Neuronal stem cell (in vitro differentiated cells): ENCODE measurements at regions not wholly inside any gene's neighbourhood (a gene's known extent, or its start where the extent isn't known, plus 50 kb on each side); places are given as distances from the start of the nearest gene placed in this dataset.

Experiments
- DNase-seq: peaks from one replicate; pipeline ENCODE4 v3.0.0-alpha.2; 2013; ENCODE audit warnings: low spot score
- H2AFZ ChIP-seq: one replicate; pipeline ENCODE4 v1.6.1; 2013; ENCODE audit warnings: mild to moderate bottlenecking, low read length, inconsistent platforms
- H2AK5ac ChIP-seq: 2 replicates; pipeline ENCODE4 v1.6.1; 2013; ENCODE audit warnings: low read depth, mild to moderate bottlenecking, inconsistent platforms, low read length, moderate library complexity, mixed read lengths
- H2BK120ac ChIP-seq: 2 replicates; pipeline ENCODE4 v1.6.1; 2013; ENCODE audit warnings: low read depth, mild to moderate bottlenecking, inconsistent platforms, low read length, moderate library complexity, mixed read lengths
- H2BK12ac ChIP-seq: one replicate; pipeline ENCODE4 v1.6.1; 2013; ENCODE audit warnings: low read length, inconsistent platforms
- H2BK15ac ChIP-seq: 2 replicates; pipeline ENCODE4 v1.6.1; 2013; ENCODE audit warnings: mild to moderate bottlenecking, low read length, inconsistent platforms, mixed read lengths
- H2BK5ac ChIP-seq: one replicate; pipeline ENCODE4 v1.6.1; 2013; ENCODE audit warnings: inconsistent platforms, mild to moderate bottlenecking, low read length, moderate library complexity
- H3K14ac ChIP-seq: one replicate; pipeline ENCODE4 v1.6.1; 2013; ENCODE audit warnings: low read length, inconsistent platforms
- H3K18ac ChIP-seq: 2 replicates; pipeline ENCODE4 v1.6.1; 2013; ENCODE audit warnings: low read length, inconsistent platforms
- H3K23ac ChIP-seq: 2 replicates; pipeline ENCODE4 v1.6.1; 2013; ENCODE audit warnings: low read depth, mild to moderate bottlenecking, mixed read lengths, low read length, inconsistent platforms; ENCODE audit not compliant: poor library complexity
- H3K27ac ChIP-seq: replicated peaks from 3 replicates; pipeline ENCODE4 v1.5.1; 2013; ENCODE audit warnings: low read length, inconsistent platforms
- H3K27me3 ChIP-seq, 3 experiments: 2 replicates each; pipeline ENCODE4 v1.6.1; 2013; ENCODE audit warnings: low read length in 3 of 3, mild to moderate bottlenecking in 2 of 3, inconsistent platforms in 1 of 3, low read depth in 1 of 3, mixed read lengths in 1 of 3, moderate library complexity in 1 of 3; ENCODE audit not compliant: control insufficient read depth in 3 of 3, insufficient read depth in 3 of 3
- H3K36me3 ChIP-seq, 2 donors: replicated peaks in 1 of 2; 2 replicates each; pipeline ENCODE4 v1.6.1; 2013; ENCODE audit warnings: low read length in 2 of 2; ENCODE audit not compliant: control insufficient read depth in 2 of 2, insufficient read depth in 2 of 2
- H3K4ac ChIP-seq: 2 replicates; pipeline ENCODE4 v1.6.1; 2013; ENCODE audit warnings: inconsistent platforms, mild to moderate bottlenecking, low read length, moderate library complexity
- H3K4me1 ChIP-seq, 2 donors: 1 replicate in 1 of 2; 2 replicates in 1 of 2; pipeline ENCODE4 v1.6.1; 2013; ENCODE audit warnings: low read length in 2 of 2, low read depth in 1 of 2; ENCODE audit not compliant: control insufficient read depth in 2 of 2, insufficient read depth in 1 of 2
- H3K4me2 ChIP-seq: one replicate; pipeline ENCODE4 v1.6.1; 2013; ENCODE audit warnings: mild to moderate bottlenecking, low read length, inconsistent platforms; ENCODE audit not compliant: insufficient read depth, poor library complexity, severe bottlenecking
- H3K4me3 ChIP-seq, 2 donors: 2 replicates each; pipeline ENCODE4 v1.5.1; 2013; ENCODE audit warnings: low read length in 2 of 2, mild to moderate bottlenecking in 2 of 2, inconsistent platforms in 1 of 2, moderate library complexity in 1 of 2
- H3K79me1 ChIP-seq: one replicate; pipeline ENCODE4 v1.6.1; 2013; ENCODE audit warnings: low read depth, mild to moderate bottlenecking, inconsistent platforms, low read length, moderate library complexity
- H3K9ac ChIP-seq: one replicate; pipeline ENCODE4 v1.6.1; 2013; ENCODE audit warnings: mild to moderate bottlenecking, low read depth, low read length, inconsistent platforms; ENCODE audit not compliant: poor library complexity
- H3K9me3 ChIP-seq, 2 donors: replicated peaks in 1 of 2; 2 replicates each; pipeline versions ENCODE3 to v1.6.1; 2013; ENCODE audit warnings: low read length in 2 of 2, mild to moderate bottlenecking in 2 of 2, inconsistent platforms in 1 of 2, low read depth in 1 of 2, mixed read lengths in 1 of 2, moderate library complexity in 1 of 2; ENCODE audit not compliant: control insufficient read depth in 2 of 2, insufficient read depth in 1 of 2
- H4K8ac ChIP-seq: one replicate; pipeline ENCODE4 v1.6.1; 2013; ENCODE audit warnings: low read depth, mild to moderate bottlenecking, inconsistent platforms, low read length, moderate library complexity
- H4K91ac ChIP-seq: one replicate; pipeline ENCODE4 v1.6.1; 2013; ENCODE audit warnings: low read length, low read depth, mild to moderate bottlenecking, inconsistent platforms; ENCODE audit not compliant: poor library complexity
- WGBS, 2 donors: extraction: QIAGEN DNeasy Blood & Tissue Kit; methylation state at CpG; one replicate each; pipeline ENCODE4 v1.1.7; 2013; ENCODE audit warnings: missing lambda C conversion rate in 2 of 2, mixed read lengths in 1 of 2; ENCODE audit not compliant: insufficient read length in 2 of 2, insufficient replicate concordance in 1 of 2; ENCODE audit errors: extremely low coverage in 2 of 2; 5-methylcytosine and 5-hydroxymethylcytosine counted together

DNA sequence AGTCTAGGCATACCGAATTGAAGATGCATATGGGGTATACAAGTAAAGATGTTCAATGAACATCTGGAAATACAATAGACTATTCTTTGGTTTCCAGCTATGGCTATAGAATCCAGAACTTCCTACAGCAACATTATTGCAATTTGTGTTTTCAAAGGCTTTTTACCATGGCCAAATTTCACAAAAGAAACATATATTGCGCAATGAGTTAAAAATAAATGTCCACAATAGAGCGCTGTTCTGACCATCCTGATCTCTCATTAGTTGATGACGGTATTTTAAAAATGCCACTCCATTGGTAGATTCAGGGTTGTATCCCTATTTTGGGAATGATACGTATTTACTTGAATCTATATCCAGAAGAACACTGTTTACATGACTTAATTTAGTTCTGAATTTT, 139.2 kb downstream of the LINC00632 start:
- no peak overlapping the region for H2BK12ac ChIP-seq
- no peak overlapping the region for H4K91ac ChIP-seq
- no peak overlapping the region for H2AK5ac ChIP-seq
- H2BK120ac ChIP-seq, result no peak overlapping the region
- H4K8ac ChIP-seq, result no peak overlapping the region
- no peak overlapping the region for H3K27ac ChIP-seq
- H3K79me1 ChIP-seq, result no peaks in the 10 kb centered on the region
- H3K23ac ChIP-seq, result no peak overlapping the region
- no peaks in the 10 kb centered on the region for H3K4me1 ChIP-seq
- no peak overlapping the region for H2BK15ac ChIP-seq
- no CpG with 5 or more reads among the region's 5 CpGs for WGBS, 2 donors
- no peak overlapping the region for H2AFZ ChIP-seq
- no peak overlapping the region for H3K14ac ChIP-seq
- H3K4me2 ChIP-seq, result no peak overlapping the region
- no peaks in the 10 kb centered on the region for H3K9me3 ChIP-seq
- H3K36me3 ChIP-seq, result no peaks in the 10 kb centered on the region
- H2BK5ac ChIP-seq, result no peak overlapping the region
- no peak overlapping the region for H3K18ac ChIP-seq
- H3K4ac ChIP-seq, result no peak overlapping the region
- H3K27me3 ChIP-seq, result no peaks in the 10 kb centered on the region
- H3K4me3 ChIP-seq, result no peak overlapping the region
- H3K9ac ChIP-seq, result no peak overlapping the region
- no peak for DNase-seq

DNA sequence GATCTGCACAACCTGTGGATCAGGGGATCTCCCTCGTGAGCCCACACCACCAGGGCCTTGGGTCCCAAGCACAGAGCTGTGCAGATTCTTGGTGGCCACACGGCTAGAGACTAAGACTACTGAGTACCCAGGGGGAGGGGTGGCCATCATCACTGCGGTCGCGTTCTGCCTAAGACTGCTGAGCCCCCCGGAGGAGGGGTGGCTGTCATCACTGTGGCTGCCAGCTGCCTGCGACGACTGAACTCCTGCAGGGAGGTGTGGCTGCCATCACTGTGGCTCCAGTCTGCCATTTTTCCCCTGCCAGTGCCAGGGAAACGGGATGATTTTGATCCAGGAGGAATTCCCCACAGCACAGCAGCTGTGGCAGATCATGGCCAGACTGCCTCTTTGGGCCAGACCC, 141.7 kb upstream of the SPANXB1 start:
- no peak for DNase-seq
- Histone ChIP-seq H4K91ac (no peak overlapping the region), H3K23ac (no peak overlapping the region), H3K36me3 (no peaks in the 10 kb centered on the region), H3K27ac (no peak overlapping the region), H3K18ac (no peak overlapping the region), H3K9ac (no peak overlapping the region), H3K4me3 (no peak overlapping the region), H2BK15ac (no peak overlapping the region), H3K9me3 (no peaks in the 10 kb centered on the region), H2AFZ (peak overlapping the region; percentile 29), H3K4ac (no peak overlapping the region), H2BK12ac (no peak overlapping the region), H2AK5ac (no peak overlapping the region), H4K8ac (no peak overlapping the region), H2BK120ac (no peak overlapping the region), H3K14ac (no peak overlapping the region), H3K79me1 (no peaks in the 10 kb centered on the region), H3K4me2 (no peak overlapping the region), H2BK5ac (no peak overlapping the region), H3K4me1 (no peaks in the 10 kb centered on the region), H3K27me3 (no peaks in the 10 kb centered on the region)
- WGBS, 2 donors, result no CpG with 5 or more reads among the region's 9 CpGs

- Histone ChIP-seq H3K9ac (no peak overlapping the region), H3K27ac (no peak overlapping the region), H3K18ac (no peak overlapping the region), H3K36me3 (no peaks in the 10 kb centered on the region), H2BK15ac (no peak overlapping the region), H4K91ac (no peak overlapping the region), H4K8ac (no peak overlapping the region), H2AFZ (no peak overlapping the region), H3K4me2 (no peak overlapping the region), H2BK5ac (no peak overlapping the region), H2BK12ac (no peak overlapping the region), H3K4ac (no peak overlapping the region), H3K79me1 (no peaks in the 10 kb centered on the region), H3K27me3 (no peaks in the 10 kb centered on the region), H3K9me3 (no peaks in the 10 kb centered on the region), H3K23ac (no peak overlapping the region), H3K4me1 (no peaks in the 10 kb centered on the region), H3K4me3 (no peak overlapping the region), H2AK5ac (no peak overlapping the region), H2BK120ac (no peak overlapping the region), H3K14ac (no peak overlapping the region)
- no peak for DNase-seq
- WGBS, 2 donors, result no CpG with 5 or more reads among the region's 1 CpG
Observed at GRCh38 chrX:140866446-140866845, 135.9 kb upstream of the SPANXB1 start.

DNA sequence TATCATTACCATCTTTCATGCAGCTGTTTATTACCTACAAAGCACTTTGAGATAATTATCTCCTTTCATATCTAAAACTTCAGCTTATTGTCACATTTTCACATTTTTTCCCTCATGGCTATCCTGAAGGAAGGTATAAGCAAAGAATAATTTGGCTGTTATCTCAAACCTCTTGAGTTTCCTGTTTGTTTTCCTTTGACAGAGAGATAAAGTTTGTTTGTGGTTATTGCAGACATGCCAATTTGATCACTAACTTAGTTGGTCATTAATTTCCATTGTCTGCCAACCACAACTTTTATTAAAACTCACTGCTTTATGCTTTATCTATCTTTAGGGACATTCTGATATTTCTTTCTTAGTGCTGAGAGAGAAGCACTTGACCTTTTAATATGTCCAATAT, 89.8 kb upstream of the SPANXB1 start:
- Histone ChIP-seq H3K4ac (no peak overlapping the region), H3K27me3 (no peaks in the 10 kb centered on the region), H3K14ac (no peak overlapping the region), H3K9me3 (no peaks in the 10 kb centered on the region), H2BK5ac (no peak overlapping the region), H4K8ac (no peak overlapping the region), H3K27ac (no peak overlapping the region), H3K79me1 (no peaks in the 10 kb centered on the region), H3K4me2 (no peak overlapping the region), H3K9ac (no peak overlapping the region), H4K91ac (no peak overlapping the region), H3K18ac (no peak overlapping the region), H2BK120ac (no peak overlapping the region), H2BK15ac (no peak overlapping the region), H3K4me1 (no peaks in the 10 kb centered on the region), H3K4me3 (no peak overlapping the region), H2BK12ac (no peak overlapping the region), H3K36me3 (no peaks in the 10 kb centered on the region), H3K23ac (no peak overlapping the region), H2AK5ac (no peak overlapping the region), H2AFZ (no peak overlapping the region)
- no peak for DNase-seq
